GM12878 (cell line): ENCODE measurements at regions not wholly inside any gene's neighbourhood (a gene's known extent, or its start where the extent isn't known, plus 50 kb on each side); places are given as distances from the start of the nearest gene placed in this dataset.

Experiments used
- BHLHE40 ChIP-seq, 2 experiments: fragments of 450-650 bp in 1 of 2; IDR thresholded peaks; 2 replicates each; pipeline ENCODE4 v1.6.1; 2011 to 2017; ENCODE audit warnings: low read depth in 2 of 2, borderline replicate concordance in 1 of 2, improper control_type of control experiment in 1 of 2, low read length in 1 of 2, mild to moderate bottlenecking in 1 of 2
- CHD4 ChIP-seq: fragments of 200-600 bp; sonication (generic); IDR thresholded peaks from 2 replicates; pipeline ENCODE4 v1.6.1; 2016; ENCODE audit warnings: mild to moderate bottlenecking
- EP300 ChIP-seq, 2 experiments: fragments of 150-350 bp in 1 of 2; IDR thresholded peaks; 2 replicates each; pipeline ENCODE4 v1.6.1; 2011 to 2012; ENCODE audit warnings: low read depth in 2 of 2, low read length in 2 of 2, borderline replicate concordance in 1 of 2, improper control_type of control experiment in 1 of 2, inconsistent platforms in 1 of 2; ENCODE audit not compliant: control insufficient read depth in 1 of 2
- EZH2 ChIP-seq: IDR thresholded peaks from 2 replicates; pipeline ENCODE4 v1.6.1; 2012; ENCODE audit warnings: low read depth, mild to moderate bottlenecking, control low read depth, inconsistent platforms, low read length, borderline replicate concordance; ENCODE audit not compliant: control insufficient read depth
- KDM1A ChIP-seq: fragments of 200-600 bp; sonication (generic); IDR thresholded peaks from 2 replicates; pipeline ENCODE4 v1.6.1; 2016; ENCODE audit warnings: borderline replicate concordance
- POLR2A ChIP-seq: IDR thresholded peaks from 2 replicates; pipeline ENCODE4 v1.6.1; 2011; ENCODE audit warnings: low read depth, mild to moderate bottlenecking, low read length
- POLR2AphosphoS5 ChIP-seq: IDR thresholded peaks from 2 replicates; pipeline ENCODE4 v1.6.1; 2011; ENCODE audit warnings: mild to moderate bottlenecking, low read length, inconsistent platforms
- POU2F2 ChIP-seq: IDR thresholded peaks from 3 replicates; pipeline ENCODE4 v1.6.1; 2011; ENCODE audit warnings: low read depth, mild to moderate bottlenecking, low read length, borderline replicate concordance
- RUNX3 ChIP-seq: IDR thresholded peaks from 2 replicates; pipeline ENCODE4 v1.6.1; 2012; ENCODE audit warnings: low read length, inconsistent platforms
- TF ChIP-seq, protein P1 (sequence below), 3 experiments: IDR thresholded peaks in 2 of 3; conservative IDR thresholded peaks in 1 of 3; 2 replicates each; pipeline ENCODE4 v1.5.1; 2011; ENCODE audit warnings: low read depth in 3 of 3, low read length in 3 of 3, mild to moderate bottlenecking in 3 of 3, control low read depth in 2 of 3, moderate library complexity in 2 of 3, inconsistent platforms in 1 of 3, mixed read lengths in 1 of 3; ENCODE audit not compliant: control insufficient read depth in 2 of 3, insufficient read depth in 1 of 3; ENCODE audit errors: extremely low read depth in 1 of 3
- TF ChIP-seq, protein P2 (sequence below): fragments of 450-650 bp; IDR thresholded peaks from 2 replicates; pipeline ENCODE4 v1.6.1; 2017; ENCODE audit warnings: mild to moderate bottlenecking, low read depth, inconsistent platforms; ENCODE audit not compliant: poor library complexity, severe bottlenecking
- TF ChIP-seq, protein P3 (sequence below): fragments of 450-650 bp; IDR thresholded peaks from 2 replicates; pipeline ENCODE4 v1.6.1; 2017; ENCODE audit warnings: mild to moderate bottlenecking
- TF ChIP-seq, protein P4 (sequence below): IDR thresholded peaks from 2 replicates; pipeline ENCODE4 v1.6.1; 2012; ENCODE audit warnings: improper control_type of control experiment, low read depth, low read length; ENCODE audit not compliant: insufficient replicate concordance

DNA sequence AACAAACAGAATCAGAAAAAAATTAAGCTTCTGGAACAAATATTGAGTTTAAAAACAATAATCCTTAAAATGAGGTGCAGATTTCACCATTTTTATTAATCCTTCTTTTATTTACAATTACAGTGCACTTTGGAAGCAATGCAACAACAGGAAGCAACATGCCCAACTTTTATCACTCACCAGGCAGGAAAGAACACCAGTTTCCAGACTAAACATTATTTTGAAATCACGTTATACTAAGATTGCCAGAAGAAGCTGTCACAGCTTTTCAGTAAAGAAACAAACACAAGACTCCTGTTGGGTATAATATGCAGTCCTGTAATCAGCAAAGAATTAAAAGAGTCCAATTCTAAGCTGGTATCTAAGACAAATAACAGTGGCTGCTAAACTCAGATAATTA is 137.9 kb upstream of the ZC3H15 start:
- TF ChIP-seq RUNX3 (no peak), EZH2 (no peak), POLR2A (no peak), KDM1A (no peak), POU2F2 (no peak), EP300 (IDR thresholded peaks at IDR 0.05; ENCODE audit: borderline replicate concordance in 1 of 2, control insufficient read depth in 1 of 2, low read depth in 2 of 2, low read length in 2 of 2) (no peak), CHD4 (no peak), POLR2AphosphoS5 (no peak), BHLHE40 (IDR thresholded peaks at IDR 0.05; ENCODE audit: borderline replicate concordance in 1 of 2, low read depth in 2 of 2, low read length in 1 of 2) (no peak)
- TF ChIP-seq, protein P1, sequence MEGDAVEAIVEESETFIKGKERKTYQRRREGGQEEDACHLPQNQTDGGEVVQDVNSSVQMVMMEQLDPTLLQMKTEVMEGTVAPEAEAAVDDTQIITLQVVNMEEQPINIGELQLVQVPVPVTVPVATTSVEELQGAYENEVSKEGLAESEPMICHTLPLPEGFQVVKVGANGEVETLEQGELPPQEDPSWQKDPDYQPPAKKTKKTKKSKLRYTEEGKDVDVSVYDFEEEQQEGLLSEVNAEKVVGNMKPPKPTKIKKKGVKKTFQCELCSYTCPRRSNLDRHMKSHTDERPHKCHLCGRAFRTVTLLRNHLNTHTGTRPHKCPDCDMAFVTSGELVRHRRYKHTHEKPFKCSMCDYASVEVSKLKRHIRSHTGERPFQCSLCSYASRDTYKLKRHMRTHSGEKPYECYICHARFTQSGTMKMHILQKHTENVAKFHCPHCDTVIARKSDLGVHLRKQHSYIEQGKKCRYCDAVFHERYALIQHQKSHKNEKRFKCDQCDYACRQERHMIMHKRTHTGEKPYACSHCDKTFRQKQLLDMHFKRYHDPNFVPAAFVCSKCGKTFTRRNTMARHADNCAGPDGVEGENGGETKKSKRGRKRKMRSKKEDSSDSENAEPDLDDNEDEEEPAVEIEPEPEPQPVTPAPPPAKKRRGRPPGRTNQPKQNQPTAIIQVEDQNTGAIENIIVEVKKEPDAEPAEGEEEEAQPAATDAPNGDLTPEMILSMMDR (IDR thresholded peaks at IDR 0.05 in 2 of 3, conservative IDR thresholded peaks at IDR 0.05 in 1 of 3; ENCODE audit: control insufficient read depth in 2 of 3, extremely low read depth in 1 of 3, insufficient read depth in 1 of 3, low read depth in 3 of 3, low read length in 3 of 3): no peak
- TF ChIP-seq, protein P2, sequence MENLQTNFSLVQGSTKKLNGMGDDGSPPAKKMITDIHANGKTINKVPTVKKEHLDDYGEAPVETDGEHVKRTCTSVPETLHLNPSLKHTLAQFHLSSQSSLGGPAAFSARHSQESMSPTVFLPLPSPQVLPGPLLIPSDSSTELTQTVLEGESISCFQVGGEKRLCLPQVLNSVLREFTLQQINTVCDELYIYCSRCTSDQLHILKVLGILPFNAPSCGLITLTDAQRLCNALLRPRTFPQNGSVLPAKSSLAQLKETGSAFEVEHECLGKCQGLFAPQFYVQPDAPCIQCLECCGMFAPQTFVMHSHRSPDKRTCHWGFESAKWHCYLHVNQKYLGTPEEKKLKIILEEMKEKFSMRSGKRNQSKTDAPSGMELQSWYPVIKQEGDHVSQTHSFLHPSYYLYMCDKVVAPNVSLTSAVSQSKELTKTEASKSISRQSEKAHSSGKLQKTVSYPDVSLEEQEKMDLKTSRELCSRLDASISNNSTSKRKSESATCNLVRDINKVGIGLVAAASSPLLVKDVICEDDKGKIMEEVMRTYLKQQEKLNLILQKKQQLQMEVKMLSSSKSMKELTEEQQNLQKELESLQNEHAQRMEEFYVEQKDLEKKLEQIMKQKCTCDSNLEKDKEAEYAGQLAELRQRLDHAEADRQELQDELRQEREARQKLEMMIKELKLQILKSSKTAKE: no peak
- TF ChIP-seq, protein P3, sequence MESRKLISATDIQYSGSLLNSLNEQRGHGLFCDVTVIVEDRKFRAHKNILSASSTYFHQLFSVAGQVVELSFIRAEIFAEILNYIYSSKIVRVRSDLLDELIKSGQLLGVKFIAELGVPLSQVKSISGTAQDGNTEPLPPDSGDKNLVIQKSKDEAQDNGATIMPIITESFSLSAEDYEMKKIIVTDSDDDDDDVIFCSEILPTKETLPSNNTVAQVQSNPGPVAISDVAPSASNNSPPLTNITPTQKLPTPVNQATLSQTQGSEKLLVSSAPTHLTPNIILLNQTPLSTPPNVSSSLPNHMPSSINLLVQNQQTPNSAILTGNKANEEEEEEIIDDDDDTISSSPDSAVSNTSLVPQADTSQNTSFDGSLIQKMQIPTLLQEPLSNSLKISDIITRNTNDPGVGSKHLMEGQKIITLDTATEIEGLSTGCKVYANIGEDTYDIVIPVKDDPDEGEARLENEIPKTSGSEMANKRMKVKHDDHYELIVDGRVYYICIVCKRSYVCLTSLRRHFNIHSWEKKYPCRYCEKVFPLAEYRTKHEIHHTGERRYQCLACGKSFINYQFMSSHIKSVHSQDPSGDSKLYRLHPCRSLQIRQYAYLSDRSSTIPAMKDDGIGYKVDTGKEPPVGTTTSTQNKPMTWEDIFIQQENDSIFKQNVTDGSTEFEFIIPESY: no peak
- TF ChIP-seq, protein P4, sequence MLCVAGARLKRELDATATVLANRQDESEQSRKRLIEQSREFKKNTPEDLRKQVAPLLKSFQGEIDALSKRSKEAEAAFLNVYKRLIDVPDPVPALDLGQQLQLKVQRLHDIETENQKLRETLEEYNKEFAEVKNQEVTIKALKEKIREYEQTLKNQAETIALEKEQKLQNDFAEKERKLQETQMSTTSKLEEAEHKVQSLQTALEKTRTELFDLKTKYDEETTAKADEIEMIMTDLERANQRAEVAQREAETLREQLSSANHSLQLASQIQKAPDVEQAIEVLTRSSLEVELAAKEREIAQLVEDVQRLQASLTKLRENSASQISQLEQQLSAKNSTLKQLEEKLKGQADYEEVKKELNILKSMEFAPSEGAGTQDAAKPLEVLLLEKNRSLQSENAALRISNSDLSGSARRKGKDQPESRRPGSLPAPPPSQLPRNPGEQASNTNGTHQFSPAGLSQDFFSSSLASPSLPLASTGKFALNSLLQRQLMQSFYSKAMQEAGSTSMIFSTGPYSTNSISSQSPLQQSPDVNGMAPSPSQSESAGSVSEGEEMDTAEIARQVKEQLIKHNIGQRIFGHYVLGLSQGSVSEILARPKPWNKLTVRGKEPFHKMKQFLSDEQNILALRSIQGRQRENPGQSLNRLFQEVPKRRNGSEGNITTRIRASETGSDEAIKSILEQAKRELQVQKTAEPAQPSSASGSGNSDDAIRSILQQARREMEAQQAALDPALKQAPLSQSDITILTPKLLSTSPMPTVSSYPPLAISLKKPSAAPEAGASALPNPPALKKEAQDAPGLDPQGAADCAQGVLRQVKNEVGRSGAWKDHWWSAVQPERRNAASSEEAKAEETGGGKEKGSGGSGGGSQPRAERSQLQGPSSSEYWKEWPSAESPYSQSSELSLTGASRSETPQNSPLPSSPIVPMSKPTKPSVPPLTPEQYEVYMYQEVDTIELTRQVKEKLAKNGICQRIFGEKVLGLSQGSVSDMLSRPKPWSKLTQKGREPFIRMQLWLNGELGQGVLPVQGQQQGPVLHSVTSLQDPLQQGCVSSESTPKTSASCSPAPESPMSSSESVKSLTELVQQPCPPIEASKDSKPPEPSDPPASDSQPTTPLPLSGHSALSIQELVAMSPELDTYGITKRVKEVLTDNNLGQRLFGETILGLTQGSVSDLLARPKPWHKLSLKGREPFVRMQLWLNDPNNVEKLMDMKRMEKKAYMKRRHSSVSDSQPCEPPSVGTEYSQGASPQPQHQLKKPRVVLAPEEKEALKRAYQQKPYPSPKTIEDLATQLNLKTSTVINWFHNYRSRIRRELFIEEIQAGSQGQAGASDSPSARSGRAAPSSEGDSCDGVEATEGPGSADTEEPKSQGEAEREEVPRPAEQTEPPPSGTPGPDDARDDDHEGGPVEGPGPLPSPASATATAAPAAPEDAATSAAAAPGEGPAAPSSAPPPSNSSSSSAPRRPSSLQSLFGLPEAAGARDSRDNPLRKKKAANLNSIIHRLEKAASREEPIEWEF: no peak
